ENCODE measurements at regions not wholly inside any gene's neighbourhood (a gene's known extent, or its start where the extent isn't known, plus 50 kb on each side); places are given as distances from the start of the nearest gene placed in this dataset.

DNA sequence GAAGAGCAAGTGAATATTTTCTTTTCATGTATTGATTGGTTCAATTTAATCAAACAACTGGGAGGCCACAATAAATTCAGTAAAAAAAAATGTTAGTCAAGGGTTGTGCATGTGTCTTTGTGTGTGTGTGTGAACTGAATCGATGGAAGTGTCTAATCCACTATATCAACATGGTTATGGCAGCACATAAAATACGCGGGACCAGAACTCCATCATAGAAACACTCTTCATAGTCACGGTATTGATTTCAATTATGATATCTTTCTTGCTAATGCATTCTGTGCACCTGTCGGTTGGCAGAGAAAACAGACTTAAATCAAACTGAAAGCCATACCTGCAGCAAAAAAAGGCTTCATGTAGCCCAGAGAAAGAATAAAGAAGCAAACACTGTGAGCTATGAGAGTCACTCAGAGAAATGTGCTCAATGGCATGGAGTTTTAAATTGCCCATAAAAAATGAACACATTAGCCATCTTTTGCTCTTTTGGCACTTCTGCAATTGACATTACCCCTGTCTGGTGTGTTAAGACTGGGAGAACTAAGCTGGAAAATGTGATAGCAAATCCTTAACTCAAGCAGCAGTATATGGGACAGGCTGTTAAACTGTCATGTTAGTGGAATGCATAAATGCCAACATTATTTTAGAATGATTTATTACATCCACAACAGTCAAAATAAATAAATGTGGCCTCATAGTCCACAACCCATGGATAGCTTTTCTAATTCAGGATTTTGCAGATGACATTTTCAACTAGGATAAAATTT lies 642.4 kb upstream of the C9orf72 start:
- no peak for DNase-seq

DNA sequence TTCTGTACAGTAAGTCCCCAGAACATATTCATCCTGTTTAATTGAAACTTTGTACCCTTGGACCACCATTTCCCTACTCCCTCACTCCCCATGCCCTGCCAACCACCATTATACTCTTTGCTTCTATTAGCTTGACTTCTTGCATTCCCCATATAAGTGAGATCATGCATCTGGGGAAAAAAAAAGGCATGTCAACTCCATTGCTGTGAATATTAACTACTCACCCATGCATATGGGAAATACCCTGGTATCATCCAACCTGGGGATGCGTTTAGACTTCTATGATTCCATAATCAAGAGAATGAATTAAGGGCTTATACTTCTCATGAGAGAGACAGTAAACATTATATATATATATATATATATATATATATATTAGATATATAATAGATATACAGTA lies 659.4 kb upstream of the C9orf72 start:
- DNase-seq = no peak

DNA sequence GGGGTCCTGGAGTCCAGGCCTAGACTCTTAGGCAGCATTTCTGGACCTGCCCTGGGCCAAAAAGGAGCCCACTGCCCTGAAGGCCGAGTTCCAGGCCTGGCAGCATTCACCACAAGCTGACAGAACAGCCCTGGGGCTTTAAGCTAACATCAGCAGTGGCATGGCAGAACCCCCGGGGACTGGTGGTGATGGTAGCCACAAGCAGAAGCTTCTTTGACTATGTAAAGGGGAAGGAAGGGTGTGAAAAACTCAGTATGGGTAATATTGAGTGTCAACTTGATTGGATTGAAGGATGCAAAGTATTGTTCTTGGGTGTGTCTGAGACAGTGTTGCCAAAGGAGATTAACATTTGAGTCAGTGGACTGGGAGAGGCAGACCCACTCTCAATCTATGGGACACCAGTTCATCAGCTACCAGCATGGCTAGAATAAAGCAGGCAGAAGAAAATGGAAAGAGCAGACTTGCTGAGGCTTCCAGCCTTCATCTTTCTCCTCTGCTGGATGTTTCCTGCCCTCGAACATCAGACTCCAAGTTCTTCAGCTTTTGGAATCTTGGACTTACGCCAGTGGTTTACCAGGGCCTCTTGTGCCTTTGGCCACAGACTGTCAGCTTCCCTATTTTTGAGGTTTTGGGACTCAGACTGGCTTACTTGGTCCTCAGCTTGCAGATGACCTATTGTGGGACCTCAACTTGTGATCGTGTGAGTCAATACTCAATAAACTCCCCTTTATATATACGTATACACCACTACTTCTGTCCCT lies 661.0 kb upstream of the C9orf72 start:
- DNase-seq = no peak

DNA sequence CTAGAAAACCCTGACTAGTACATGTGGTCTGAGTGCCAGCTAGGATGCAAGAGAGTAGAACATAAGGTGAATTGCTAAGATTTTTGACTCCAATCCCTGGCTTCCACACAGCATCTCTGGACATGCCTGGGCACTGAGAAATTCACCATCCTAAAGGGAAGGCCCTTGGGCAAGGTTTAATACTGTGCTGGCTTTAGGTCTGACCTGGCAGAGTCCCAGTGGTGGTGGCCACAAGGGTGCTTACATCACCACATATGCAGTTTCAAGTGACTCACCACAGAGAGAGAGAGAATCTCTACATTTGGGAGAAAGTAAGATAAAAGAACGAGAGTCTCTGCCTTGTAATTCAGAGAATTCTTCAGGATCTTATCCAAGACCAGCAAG lies 661.6 kb upstream of the C9orf72 start:
- DNase-seq = no peak

DNA sequence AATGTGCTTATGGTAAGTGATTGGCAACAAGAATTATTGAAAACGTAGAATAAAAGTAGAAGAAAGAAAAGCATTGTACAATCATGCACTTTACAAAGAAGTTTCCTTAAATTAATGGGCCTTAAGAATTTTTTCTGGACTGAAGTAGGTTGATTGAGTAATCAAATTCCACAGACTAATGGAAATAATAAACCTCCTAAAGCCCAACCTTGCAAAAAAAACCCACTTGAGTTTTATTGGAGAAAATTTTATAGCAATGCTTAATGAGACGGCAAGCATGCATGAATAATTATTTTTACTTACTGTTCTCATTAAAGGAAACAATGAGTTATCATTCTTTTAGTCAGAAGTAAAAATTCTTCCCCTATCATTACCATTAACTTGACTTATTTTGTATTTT lies 676.1 kb upstream of the C9orf72 start:
- no peak for DNase-seq

DNA sequence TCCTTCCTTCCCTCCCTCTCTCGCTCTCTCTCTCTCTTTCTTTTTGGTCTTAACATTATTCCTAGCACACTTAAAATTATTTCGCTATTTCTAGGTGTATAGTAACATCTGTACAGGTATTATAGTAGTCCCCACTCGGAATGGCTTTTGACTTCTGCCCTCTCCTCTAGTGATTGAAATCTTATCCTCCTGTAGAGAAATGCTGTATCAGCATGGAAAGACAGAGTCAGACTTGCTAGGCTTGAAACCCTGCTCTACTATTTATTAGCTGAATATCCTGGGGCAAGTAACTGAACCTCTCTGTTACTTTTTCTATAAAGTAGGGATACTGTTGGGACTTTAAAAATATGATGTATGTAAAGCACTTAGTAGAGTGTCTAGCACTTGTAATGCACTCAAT lies 681.9 kb upstream of the C9orf72 start:
- no peak for DNase-seq

DNA sequence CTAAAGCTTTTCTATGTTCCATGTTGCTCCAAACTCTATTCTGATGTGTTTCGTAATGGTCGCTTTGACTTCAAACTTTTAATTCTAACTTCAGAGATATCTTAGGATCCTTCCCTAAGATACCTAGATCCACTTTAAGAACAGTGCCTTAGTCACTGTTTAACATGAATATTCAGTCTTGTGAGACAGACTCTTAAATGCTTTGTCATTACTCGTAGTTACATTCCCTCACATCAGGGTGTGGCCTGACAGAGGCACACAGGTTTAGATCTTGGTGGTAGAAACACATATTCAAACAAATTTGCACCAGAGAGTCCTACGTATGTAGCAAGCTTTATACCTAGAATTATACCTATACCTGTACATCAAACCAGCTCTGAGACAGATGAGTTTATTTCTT lies 687.0 kb upstream of the C9orf72 start:
- no peak for DNase-seq

DNA sequence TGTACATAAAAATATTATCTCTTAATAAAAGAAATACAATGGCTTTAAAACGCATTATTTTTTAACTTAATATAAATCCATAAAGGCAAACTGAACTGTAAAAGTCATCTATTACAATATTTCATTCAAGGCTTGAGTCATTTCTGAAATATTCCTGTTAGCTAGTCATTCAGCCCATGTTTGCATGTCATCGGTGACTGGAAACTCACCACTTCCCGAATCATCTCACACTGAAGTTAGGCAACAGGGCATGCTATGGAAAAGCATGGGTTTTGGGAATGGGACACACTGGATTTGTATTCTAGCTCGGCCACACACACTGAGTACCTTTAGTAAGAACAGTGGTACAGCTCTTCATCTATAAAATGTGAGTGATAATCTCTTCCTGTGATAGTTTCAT lies 691.1 kb upstream of the C9orf72 start:
- no peak for DNase-seq

DNA sequence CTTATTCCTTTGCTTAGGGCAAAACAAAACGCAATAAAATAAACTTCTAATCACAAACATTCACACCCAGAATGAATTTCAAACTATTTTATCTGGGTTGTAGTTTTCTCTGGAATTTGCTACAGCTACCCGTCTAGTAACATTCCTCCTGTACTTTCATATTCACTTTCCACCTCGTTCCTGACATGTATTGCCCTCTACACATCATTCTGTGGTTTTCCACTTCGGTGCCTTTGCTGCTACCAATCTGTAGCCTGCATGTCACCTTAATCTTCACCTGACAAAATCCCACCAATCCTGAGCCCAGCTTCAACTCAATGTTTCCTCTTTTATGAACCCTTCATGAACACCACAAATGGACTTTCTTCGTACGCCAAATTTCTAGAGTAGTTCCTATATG lies 694.1 kb upstream of the C9orf72 start:
- no peak for DNase-seq

DNA sequence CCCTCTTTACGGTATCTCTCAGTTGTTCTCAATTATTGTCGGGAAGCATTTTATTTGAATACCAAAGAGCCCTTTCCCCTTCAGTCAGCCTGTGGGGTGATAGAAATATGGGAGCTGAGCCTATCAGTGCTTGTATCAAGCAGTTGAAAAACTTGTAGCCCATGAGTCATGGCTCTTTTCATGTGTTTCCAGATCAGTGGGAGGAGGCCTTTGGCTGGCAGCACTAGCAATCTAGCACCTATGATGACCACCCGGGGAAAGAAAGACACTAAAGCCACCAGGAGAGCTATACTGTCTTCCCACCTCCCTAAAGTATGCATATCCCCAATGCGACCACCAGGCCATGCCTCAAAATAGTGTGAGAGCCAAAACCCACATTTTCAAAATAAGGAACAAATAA lies 696.9 kb upstream of the C9orf72 start:
- DNase-seq = no peak

DNA sequence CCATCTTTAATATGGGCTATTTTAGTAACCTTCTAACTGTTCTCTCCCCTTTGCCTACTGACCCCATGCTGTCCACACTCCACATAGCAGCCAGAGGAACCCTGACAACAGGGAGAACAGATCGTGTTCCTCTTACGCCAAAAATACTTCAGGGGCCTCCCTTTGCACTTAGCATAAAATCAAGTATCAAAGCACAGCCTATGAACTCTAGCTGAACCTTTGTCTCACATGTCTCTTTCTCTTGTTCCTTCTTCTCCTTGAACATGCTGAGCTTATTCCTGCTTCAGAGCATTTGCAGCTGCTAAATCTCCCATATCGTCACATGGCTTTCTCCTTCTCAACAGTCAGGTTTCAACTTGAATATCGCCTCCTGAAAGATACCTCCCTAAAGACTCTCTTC lies 698.8 kb upstream of the C9orf72 start:
- DNase-seq = no peak

DNA sequence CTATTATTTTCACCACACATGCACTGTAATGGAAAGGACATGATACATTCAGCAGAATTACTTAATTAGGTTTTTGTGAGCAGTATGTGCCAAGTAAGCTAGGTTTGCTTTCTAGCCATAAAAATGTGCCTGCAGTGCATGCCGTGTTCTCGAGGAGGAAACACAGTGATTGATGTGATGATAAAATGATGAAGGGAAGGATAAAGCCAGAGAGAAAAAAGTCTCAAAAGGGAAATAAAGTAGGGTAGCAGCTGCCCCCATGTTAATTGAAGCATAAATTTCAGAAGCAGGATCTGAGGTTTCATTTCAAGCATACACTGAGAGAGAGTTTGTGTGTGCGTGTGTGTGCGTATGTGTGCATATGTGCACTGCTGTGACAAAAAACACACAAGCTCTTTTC lies 714.2 kb upstream of the C9orf72 start:
- no peak for DNase-seq

DNA sequence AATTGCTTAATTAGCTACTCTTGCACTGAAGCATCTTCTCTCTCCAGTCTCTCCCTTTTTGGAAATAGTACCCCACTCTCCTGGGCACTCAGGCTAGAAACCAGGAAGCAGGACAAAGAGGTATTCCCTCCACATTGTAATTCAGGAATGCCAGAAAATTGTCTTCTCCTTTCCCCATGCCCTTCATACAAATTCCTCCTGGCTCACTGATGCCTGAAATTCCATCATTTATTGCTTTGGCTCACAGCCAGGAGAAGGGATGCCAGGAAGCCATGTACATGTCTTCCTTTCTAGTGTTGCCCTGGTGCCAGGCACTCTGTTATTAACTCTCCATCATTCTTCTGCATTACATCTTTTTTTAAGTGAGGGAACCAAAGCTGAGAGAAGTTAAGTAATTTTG lies 716.5 kb upstream of the C9orf72 start:
- DNase-seq = no peak

DNA sequence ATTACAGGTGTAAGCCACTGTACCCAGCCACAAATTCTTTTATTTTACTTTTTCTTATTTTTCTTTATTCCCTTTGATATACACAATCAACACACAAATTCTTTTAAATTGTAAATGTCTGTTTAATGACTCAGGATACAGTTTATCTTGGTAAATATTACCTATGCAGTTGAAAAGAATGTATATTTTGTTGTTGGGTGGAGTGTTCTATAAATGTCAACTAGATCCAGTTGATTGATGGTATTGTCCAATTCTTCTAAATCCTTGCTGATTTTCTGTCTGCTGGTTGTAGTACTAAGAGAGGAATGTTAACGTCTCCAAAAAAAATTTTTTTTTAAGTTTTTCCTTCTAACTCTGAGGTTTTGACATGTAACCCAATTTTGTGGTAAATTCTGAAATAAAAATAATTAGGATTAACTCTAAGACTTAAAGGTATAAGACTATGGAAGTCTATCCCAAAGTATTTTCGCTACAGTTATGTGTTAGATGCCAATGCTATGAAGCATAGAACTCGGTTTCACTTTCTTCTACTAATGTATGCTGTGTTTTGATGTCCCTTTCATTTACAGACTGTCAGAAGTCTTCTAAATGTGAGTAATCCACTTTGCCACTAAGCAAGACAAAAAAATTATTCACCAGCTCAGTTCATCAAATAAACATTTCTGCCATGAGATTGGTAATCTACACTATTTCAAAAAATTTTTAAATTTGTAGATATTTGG lies 720.2 kb upstream of the C9orf72 start:
- no peak for DNase-seq

DNA sequence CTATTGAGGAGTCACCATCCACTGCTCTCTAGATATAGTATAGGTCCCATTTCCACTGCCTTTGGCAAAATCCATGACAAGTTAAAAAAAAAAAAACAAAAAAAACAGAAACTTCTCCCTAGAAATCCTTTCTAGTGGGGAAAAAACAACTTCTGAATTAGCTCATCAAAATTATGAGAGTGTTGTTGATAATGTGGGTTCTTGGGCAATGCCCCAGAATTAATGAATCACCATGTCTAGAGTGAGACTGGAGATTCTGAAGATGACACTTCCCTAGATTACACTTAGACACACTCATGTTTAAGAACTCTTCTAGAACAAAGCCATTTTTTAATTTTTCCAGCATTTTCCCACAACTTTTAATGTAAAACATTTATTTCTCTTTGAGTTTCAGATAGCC lies 728.0 kb upstream of the C9orf72 start:
- no peak for DNase-seq

DNA sequence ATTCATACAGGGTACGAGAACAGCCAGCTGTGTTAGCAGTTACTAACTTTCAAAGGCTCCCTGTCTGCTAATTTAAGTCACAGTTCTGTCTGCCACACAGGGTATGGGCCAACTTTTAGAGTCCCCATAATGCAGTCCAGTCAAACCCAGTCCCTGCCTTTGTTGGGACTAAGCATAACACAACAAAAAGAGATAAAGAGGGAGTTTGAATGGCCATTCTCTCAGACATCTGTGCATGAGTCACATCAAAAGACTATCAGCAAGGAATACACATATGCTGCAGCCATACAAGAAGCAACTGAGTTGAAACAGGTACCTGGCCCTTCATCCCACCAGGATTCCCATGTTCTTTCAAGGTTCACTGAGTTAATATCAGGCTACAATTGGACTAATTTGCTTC lies 744.5 kb upstream of the C9orf72 start:
- DNase-seq = no peak

DNA sequence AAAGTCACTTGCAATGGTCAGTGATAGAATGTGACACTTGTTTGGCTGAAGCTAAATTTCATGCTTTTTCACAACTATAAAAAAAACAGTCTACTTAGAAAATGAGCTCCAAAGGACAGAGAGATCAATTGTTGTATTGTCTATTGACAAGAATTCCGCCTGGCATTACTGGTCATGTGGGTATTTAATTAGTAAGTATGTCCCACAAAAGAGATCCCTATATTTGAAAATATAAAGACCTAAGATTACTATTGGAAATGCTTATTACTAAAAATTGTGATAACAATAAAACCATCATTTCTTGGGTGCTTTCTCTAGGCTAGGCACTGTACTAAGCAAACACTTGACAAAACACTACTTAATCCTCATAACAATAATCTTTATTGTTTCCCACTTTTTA lies 745.2 kb upstream of the C9orf72 start:
- no peak for DNase-seq

DNA sequence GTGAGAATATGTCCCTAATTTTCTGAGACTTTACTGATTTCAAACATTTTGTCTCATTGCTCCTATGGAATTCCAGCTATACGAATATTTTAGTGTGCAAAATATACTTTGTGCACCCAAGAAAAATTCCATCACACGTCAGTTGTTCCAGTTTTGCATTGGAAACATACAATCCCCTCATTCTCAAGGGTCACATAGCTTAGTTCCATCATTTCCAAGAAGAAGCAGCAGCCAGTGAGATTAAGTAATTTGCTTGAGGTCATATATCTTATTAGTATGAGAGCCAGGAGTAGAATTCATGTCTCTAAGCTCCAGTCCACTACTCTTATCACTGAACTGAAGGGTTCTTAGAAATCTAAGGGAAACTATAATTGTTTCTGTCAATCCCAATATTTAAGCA lies 746.7 kb upstream of the C9orf72 start:
- DNase-seq = no peak

DNA sequence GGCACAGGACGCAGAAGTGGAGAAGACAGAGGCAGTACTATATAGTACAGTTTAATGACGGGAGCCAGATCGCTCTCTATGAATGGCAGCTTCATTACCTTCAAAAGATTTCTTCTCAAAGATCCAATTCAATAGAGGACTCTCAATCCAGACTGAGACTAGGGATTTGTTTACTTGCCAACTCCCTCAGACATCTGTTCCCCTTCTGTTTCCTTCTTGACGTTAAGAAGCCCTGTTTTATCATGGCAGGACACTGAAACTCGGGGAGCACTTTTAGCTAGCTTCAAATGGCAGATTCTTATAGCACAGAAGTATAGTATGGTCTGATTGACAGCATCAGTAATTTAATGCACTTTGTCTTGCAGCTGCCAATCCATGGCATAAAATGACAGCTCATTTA lies 747.3 kb upstream of the C9orf72 start:
- no peak for DNase-seq

DNA sequence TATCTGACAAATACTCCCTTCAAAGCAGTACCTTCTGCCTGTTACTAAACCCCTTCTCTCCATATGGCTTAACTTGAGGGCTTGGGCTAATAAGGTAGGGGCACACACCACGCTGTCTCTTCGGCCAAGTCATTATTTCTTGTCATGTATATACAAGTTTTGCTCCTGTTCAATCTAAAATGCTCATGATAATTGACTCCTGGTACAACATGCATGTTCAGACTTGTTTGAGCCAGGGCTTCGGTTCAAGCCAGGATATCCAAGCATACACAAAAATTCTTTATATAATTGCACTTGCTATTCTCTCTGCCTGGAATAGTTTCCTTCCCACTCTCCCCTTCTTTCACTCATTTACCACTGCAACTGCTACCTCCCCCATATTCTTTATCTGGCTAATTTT lies 756.0 kb upstream of the C9orf72 start:
- DNase-seq = no peak

DNA sequence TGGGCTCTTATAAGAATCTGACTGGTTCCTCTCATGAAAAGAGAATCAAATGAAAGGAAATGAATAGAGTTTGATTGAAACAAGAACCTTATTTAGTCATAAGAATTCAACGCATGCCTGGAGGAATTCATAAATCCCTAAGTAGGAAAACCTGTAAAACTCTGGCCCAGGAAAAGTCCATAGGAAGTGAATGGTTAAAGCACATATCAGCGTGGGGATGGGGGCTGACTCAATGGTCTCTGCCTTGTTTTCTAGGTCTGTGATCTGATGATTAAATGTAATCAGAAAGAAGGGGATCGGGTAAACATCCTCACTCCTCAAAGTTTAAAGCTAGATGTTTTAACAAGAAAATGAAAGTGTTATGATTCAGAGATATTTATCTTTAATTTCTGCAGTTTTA lies 759.4 kb upstream of the C9orf72 start:
- no peak for DNase-seq

DNA sequence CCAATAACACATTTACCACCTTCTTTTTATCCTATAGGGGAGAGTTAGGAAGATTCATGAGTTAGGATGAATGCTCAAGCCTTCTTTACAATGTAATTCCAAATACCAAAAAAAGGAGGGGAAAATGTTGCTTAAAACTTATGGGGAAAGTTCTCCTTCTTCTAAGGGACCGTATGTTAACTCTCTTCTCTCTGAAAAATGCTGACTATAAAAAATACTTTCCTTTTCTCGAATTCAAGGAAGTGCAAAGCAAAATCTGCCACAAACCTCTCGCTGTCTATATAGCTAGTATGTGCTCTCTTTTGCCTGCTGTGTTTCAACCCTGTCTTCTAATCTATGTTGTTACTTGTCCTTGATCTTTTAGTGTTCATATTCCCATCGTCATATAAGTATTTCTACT lies 768.6 kb upstream of the C9orf72 start:
- DNase-seq = no peak

DNA sequence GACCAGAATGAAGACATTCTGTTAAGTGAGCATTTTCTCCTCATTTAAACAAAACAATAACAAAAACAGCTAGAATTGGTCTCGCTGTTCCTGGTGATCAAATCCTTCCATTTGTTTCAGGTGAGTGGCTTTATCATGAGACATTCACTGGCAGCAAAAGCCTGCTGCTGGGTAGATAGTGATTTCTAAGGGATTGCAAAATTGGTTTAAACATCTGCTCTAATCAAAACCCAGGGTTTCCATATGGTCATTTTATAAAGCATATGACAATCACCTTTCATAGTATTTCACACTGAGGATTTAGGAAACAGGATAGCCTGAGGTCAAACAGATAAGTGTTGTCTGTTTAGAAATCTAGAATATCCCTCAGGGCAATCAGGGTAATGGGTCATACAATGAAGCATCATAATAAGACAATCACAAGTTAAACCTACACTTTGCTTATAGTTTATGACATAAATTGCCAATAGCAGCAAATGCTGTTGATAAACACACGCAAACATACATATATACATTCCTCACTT lies 769.6 kb upstream of the C9orf72 start:
- DNase-seq = no peak

DNA sequence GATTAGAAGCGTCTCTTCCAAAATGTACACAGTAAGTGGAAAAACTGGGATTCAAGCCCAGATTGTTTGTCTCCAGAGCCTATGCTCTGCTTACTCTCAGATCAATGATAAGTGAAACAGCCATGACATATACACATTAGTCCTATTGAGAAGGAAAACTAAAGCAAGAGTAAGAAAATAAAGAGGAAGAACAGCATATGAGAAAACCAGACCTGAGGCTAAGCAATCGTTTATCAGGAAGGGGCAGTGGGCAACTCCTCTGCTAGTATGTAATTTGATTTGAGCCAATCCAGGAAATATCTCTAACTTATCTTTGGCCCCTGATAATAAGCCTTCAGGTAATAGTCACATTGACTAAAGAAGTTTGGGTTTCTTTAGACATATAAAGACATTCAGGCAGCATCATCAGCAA lies 789.9 kb upstream of the C9orf72 start:
- no peak for DNase-seq
